ENCODE measurements at regions not wholly inside any gene's neighbourhood (a gene's known extent, or its start where the extent isn't known, plus 50 kb on each side); places are given as distances from the start of the nearest gene placed in this dataset.

- TF ChIP-seq CTCF (IDR thresholded peaks at IDR 0.05) (no peak), POLR2A (IDR thresholded peaks at IDR 0.05) (no peak)
Measured at GRCh38 chr5:97628807-97629206, 445.8 kb upstream of the RIOK2 start.
